HCT116 (cell line): ENCODE measurements at regions not wholly inside any gene's neighbourhood (a gene's known extent, or its start where the extent isn't known, plus 50 kb on each side); places are given as distances from the start of the nearest gene placed in this dataset.

Source experiments
- ATAC-seq: fragments of 200-7000 bp; cut with Tn5 transposase; 2 replicates; pipeline ENCODE4 v1.9.1; 2020; ENCODE audit warnings: mild to moderate bottlenecking, moderate library complexity
- BruUV-seq: library from RNA; stranded (reverse); fragments of 400-500 nt; replicated peaks from 2 replicates; lab custom pipeline; 2021; lab: Mats Ljungman, UMichigan
- CTCF ChIA-PET: fragments of 300-600 bp; sonication (Branson Sonifier 250); formaldehyde crosslinking; loops from one replicate; lab custom pipeline; 2021; ENCODE audit warnings: antibody characterized with exemption; lab: Charles Lee
- POLR2A ChIA-PET: fragments of 300-600, 350-600 bp; sonication (Branson Sonifier 250); formaldehyde crosslinking; loops from one replicate; lab custom pipeline; 2021; ENCODE audit warnings: antibody characterized with exemption; lab: Charles Lee
- RAD21 ChIA-PET, 2 experiments: fragments of 300-600 bp; sonication (Branson Sonifier 250); formaldehyde crosslinking; loops; one replicate each; lab custom pipeline; 2023; ENCODE audit warnings: low total read pairs in 2 of 2; ENCODE audit not compliant: uncharacterized antibody in 2 of 2, unreplicated experiment in 2 of 2, low non-redundant PET in 1 of 2; lab: Charles Lee
- DNase-seq: peaks from one replicate; pipeline ENCODE4 v3.0.0-alpha.2; 2010; ENCODE audit warnings: low read depth, low spot score
- H2AFZ ChIP-seq: fragments of 200-600 bp; shearing (Covaris generic), sonication (generic); 2 replicates; pipeline ENCODE4 v1.6.1; 2017; ENCODE audit warnings: low read depth, mixed run types, mixed read lengths, antibody characterized with exemption, low read length; ENCODE audit not compliant: poor library complexity, severe bottlenecking
- H3K27ac ChIP-seq: 2 replicates; pipeline ENCODE4 v1.5.1; 2012; ENCODE audit warnings: low read depth, low read length
- H3K27me3 ChIP-seq: fragments of 200-600 bp; sonication (generic); 2 replicates; pipeline ENCODE4 v1.6.1; 2016; ENCODE audit warnings: mixed run types, low read length, mixed read lengths; ENCODE audit not compliant: insufficient read depth
- H3K36me3 ChIP-seq, 2 experiments: fragments of 200-500 bp in 1 of 2; fragments of 200-600 bp in 1 of 2; sonication (Bioruptor generic) in 1 of 2; sonication (generic) in 1 of 2; 2 replicates each; pipeline versions ENCODE4 v1.5.1 to v1.6.1; 2014 to 2016; ENCODE audit warnings: low read length in 2 of 2, inconsistent platforms in 1 of 2, mixed read lengths in 1 of 2, mixed run types in 1 of 2; ENCODE audit not compliant: insufficient read depth in 2 of 2, control insufficient read depth in 1 of 2
- H3K4me1 ChIP-seq, 2 experiments: fragments of 200-600 bp in 1 of 2; sonication (generic) in 1 of 2; 2 replicates each; pipeline versions ENCODE4 v1.5.1 to v1.6.1; 2012 to 2017; ENCODE audit warnings: low read length in 2 of 2, inconsistent platforms in 1 of 2, mild to moderate bottlenecking in 1 of 2, mixed read lengths in 1 of 2, mixed run types in 1 of 2, moderate library complexity in 1 of 2; ENCODE audit not compliant: insufficient read depth in 2 of 2, control insufficient read depth in 1 of 2
- H3K4me2 ChIP-seq: fragments of 200-600 bp; sonication (generic); 2 replicates; pipeline ENCODE4 v1.6.1; 2017; ENCODE audit warnings: mixed run types, low read length, mixed read lengths
- H3K4me3 ChIP-seq, 2 experiments: fragments of 200-600 bp in 1 of 2; sonication (generic) in 1 of 2; replicated peaks in 1 of 2; 2 replicates each; pipeline ENCODE4 v1.5.1; 2011 to 2016; ENCODE audit warnings: low read length in 2 of 2, control low read depth in 1 of 2, low read depth in 1 of 2, mild to moderate bottlenecking in 1 of 2, mixed read lengths in 1 of 2, mixed run types in 1 of 2
- H3K79me2 ChIP-seq: fragments of 200-600 bp; sonication (generic); 2 replicates; pipeline ENCODE4 v1.6.1; 2017; ENCODE audit warnings: mild to moderate bottlenecking, mixed run types, low read length, moderate library complexity, mixed read lengths; ENCODE audit not compliant: insufficient read depth
- H3K9ac ChIP-seq: fragments of 200-600 bp; sonication (generic); 2 replicates; pipeline ENCODE4 v1.6.1; 2016; ENCODE audit warnings: low read length, mixed read lengths
- H3K9me2 ChIP-seq: fragments of 200-600 bp; sonication (generic), shearing (Covaris generic); 2 replicates; pipeline ENCODE4 v1.6.1; 2017; ENCODE audit warnings: mixed run types, mild to moderate bottlenecking, moderate library complexity; ENCODE audit not compliant: insufficient read depth
- H3K9me3 ChIP-seq, 2 experiments: fragments of 200-500 bp in 1 of 2; fragments of 200-600 bp in 1 of 2; sonication (Bioruptor generic) in 1 of 2; sonication (generic) in 1 of 2; 2 replicates each; pipeline ENCODE4 v1.6.1; 2014 to 2017; ENCODE audit warnings: low read length in 2 of 2, mixed read lengths in 2 of 2, inconsistent platforms in 1 of 2, low read depth in 1 of 2, mild to moderate bottlenecking in 1 of 2, mixed run types in 1 of 2, moderate library complexity in 1 of 2; ENCODE audit not compliant: control insufficient read depth in 1 of 2, insufficient read depth in 1 of 2
- H4K20me1 ChIP-seq: fragments of 200-600 bp; sonication (generic), shearing (Covaris generic); 2 replicates; pipeline ENCODE4 v1.6.1; 2017; ENCODE audit warnings: mixed run types, mild to moderate bottlenecking, moderate library complexity; ENCODE audit not compliant: insufficient read depth
- CEBPB ChIP-seq: IDR thresholded peaks from 2 replicates; pipeline ENCODE4 v1.6.1; 2012; ENCODE audit warnings: low read depth
- ELF1 ChIP-seq: IDR thresholded peaks from 2 replicates; pipeline ENCODE4 v1.6.1; 2012; ENCODE audit warnings: low read depth, borderline replicate concordance
- EZH2 ChIP-seq: fragments of 200-600 bp; sonication (generic); IDR thresholded peaks from 2 replicates; pipeline ENCODE4 v1.6.1; 2017; ENCODE audit warnings: antibody characterized with exemption, mixed run types
- EZH2phosphoT487 ChIP-seq: fragments of 200-600 bp; IDR thresholded peaks from 2 replicates; pipeline ENCODE4 v1.6.1; 2018; ENCODE audit warnings: antibody characterized with exemption, borderline replicate concordance
- JUND ChIP-seq: IDR thresholded peaks from 2 replicates; pipeline ENCODE4 v1.6.1; 2012
- POLR2A ChIP-seq: IDR thresholded peaks from 2 replicates; pipeline ENCODE4 v1.7.0; 2011; ENCODE audit warnings: borderline replicate concordance; ENCODE audit not compliant: insufficient read depth, insufficient read length; ENCODE audit errors: extremely low read depth
- POLR2AphosphoS5 ChIP-seq: IDR thresholded peaks from 2 replicates; pipeline ENCODE4 v1.6.1; 2011; ENCODE audit warnings: mild to moderate bottlenecking, low read depth, low read length, moderate library complexity
- RAD21 ChIP-seq: IDR thresholded peaks from 2 replicates; pipeline ENCODE4 v1.6.1; 2012; ENCODE audit warnings: low read depth, mild to moderate bottlenecking
- REST ChIP-seq: IDR thresholded peaks from 2 replicates; pipeline ENCODE4 v1.6.1; 2012; ENCODE audit warnings: low read depth
- SIN3A ChIP-seq: IDR thresholded peaks from 2 replicates; pipeline ENCODE4 v1.6.1; 2012; ENCODE audit warnings: low read depth
- TCF7L2 ChIP-seq: IDR thresholded peaks from 2 replicates; pipeline ENCODE4 v1.7.0; 2011; ENCODE audit warnings: borderline replicate concordance, inconsistent platforms; ENCODE audit not compliant: insufficient read depth, insufficient read length; ENCODE audit errors: extremely low read depth
- ZBTB33 ChIP-seq: IDR thresholded peaks from 2 replicates; pipeline ENCODE4 v1.6.1; 2011; ENCODE audit warnings: mild to moderate bottlenecking, low read length, moderate library complexity; ENCODE audit not compliant: insufficient replicate concordance; ENCODE audit errors: extremely low read depth
- ZFX ChIP-seq: fragments of 450-650 bp; IDR thresholded peaks from 2 replicates; pipeline ENCODE4 v1.6.1; 2017
- intact Hi-C: fragments of 100-400 bp; cut with micrococcal nuclease; formaldehyde crosslinking; loops from 2 replicates; pipeline ENCODE4 v1.10.0; 2022

DNA sequence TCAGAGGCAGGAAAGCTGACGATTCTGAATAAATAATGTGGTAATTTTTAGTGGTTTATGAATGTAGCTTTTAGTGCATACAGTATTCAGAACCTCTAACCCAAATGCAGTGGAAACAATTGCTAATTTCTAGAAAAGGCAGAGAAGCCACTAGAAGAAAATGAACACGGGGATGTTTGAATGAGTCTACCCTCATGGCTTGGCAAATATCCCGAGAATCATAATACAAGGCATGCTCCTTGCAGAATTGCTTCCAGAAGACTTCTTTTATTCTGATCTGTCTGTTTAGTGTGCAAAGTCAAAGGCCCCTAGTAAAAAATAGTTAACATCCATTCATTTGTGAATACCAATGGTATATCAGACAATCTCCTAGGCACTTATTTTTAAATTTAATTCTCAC, 246.8 kb downstream of the LMO4 start:
- no peak for TF ChIP-seq RAD21
- TF ChIP-seq EZH2phosphoT487, result no peak
- no peak for TF ChIP-seq POLR2A
- TF ChIP-seq EZH2, result no peak
- no peak for TF ChIP-seq POLR2AphosphoS5
- H3K27me3 ChIP-seq, result no peaks in the 10 kb centered on the region
- no peaks in the 10 kb centered on the region for H3K36me3 ChIP-seq
- ChIA-PET CTCF (no interaction called here), POLR2A (no interaction called here), RAD21 (no interaction called here)
- intact Hi-C loops, result no loop called here
- no peak for DNase-seq
- H3K9me2 ChIP-seq, result no peaks in the 10 kb centered on the region
- H3K4me1 ChIP-seq, result no peaks in the 10 kb centered on the region
- no peaks in the 10 kb centered on the region for H3K79me2 ChIP-seq
- no TSS peak for BruUV-seq
- no peak overlapping the region for H2AFZ ChIP-seq
- no peaks in the 10 kb centered on the region for H4K20me1 ChIP-seq
- H3K9ac ChIP-seq, result no peak overlapping the region
- no peak overlapping the region for H3K4me3 ChIP-seq
- no peak overlapping the region for H3K4me2 ChIP-seq
- no peaks in the 10 kb centered on the region for H3K9me3 ChIP-seq
- no peak overlapping the region for H3K27ac ChIP-seq
- no peak for ATAC-seq

DNA sequence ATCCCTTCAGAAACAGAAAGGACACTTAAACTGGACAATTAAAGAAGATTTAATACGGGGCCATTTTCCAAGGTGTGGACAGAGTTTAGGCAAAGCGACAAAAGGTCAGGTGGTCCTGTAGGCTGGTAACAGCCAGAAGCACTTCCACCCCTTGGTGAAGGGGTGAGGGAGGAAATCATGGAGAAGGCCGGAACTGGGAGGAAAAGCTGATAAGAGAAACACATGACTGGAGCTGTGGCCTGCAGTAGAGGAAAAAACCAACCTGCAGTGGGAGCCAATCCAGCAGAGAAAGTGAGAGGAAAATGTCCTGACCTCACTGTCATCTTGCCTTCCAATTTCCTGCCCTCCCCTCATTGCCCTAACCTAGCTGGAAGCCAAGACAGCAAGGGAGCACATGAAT, 249.8 kb downstream of the LMO4 start:
- H3K4me2 ChIP-seq, result no peak overlapping the region
- no peak for DNase-seq
- RAD21 ChIA-PET, result no interaction called here
- no peaks in the 10 kb centered on the region for H4K20me1 ChIP-seq
- CTCF ChIA-PET, result no interaction called here
- TF ChIP-seq ZBTB33, result no peak
- TF ChIP-seq JUND, result no peak
- TF ChIP-seq ZFX, result no peak
- TF ChIP-seq POLR2A, result no peak
- no peak for TF ChIP-seq SIN3A
- no peak for TF ChIP-seq CEBPB
- no peak for TF ChIP-seq REST
- no peak for TF ChIP-seq ELF1
- no peak for TF ChIP-seq TCF7L2
- TF ChIP-seq, all 23 proteins: peak for 0
- intact Hi-C loops, result no loop called here
- Histone ChIP-seq H3K36me3 (no peaks in the 10 kb centered on the region), H3K27me3 (no peaks in the 10 kb centered on the region), H3K9ac (no peak overlapping the region), H3K9me2 (no peaks in the 10 kb centered on the region), H3K79me2 (no peaks in the 10 kb centered on the region), H3K9me3 (no peaks in the 10 kb centered on the region), H3K27ac (no peak overlapping the region), H3K4me3 (no peak overlapping the region), H2AFZ (no peak overlapping the region), H3K4me1 (no peaks in the 10 kb centered on the region)
- ATAC-seq, result no peak
- POLR2A ChIA-PET, result no interaction called here
- no TSS peak for BruUV-seq
